HG03097 (cell line): ENCODE measurements at regions not wholly inside any gene's neighbourhood (a gene's known extent, or its start where the extent isn't known, plus 50 kb on each side); places are given as distances from the start of the nearest gene placed in this dataset.

Source experiments
- ATAC-seq: cut with Tn5 transposase; IDR thresholded peaks from one replicate; pipeline ENCODE4 v1.9.1; 2021; ENCODE audit not compliant: unreplicated experiment, low FRiP score

- ATAC-seq: no peak
Observed at GRCh38 chr7:41910940-41911600, 208.2 kb upstream of the INHBA start.

GRCh38 chr7:41907444-41907843, 204.6 kb upstream of the INHBA start:
- ATAC-seq: no peak

- no peak for ATAC-seq
Observed at GRCh38 chr7:41900532-41900931, 197.6 kb upstream of the INHBA start.

GRCh38 chr7:41899823-41900433, 197.0 kb upstream of the INHBA start:
- ATAC-seq: no peak

- ATAC-seq: no peak
Observed at GRCh38 chr7:41893656-41894055, 190.8 kb upstream of the INHBA start.

- no peak for ATAC-seq
Observed at GRCh38 chr7:41892356-41893100, 189.6 kb upstream of the INHBA start.

GRCh38 chr7:41891950-41892349, 189.1 kb upstream of the INHBA start:
- ATAC-seq: no peak

- ATAC-seq: no peak
Observed at GRCh38 chr7:41890631-41891274, 187.9 kb upstream of the INHBA start.

GRCh38 chr7:41889472-41889871, 186.6 kb upstream of the INHBA start:
- no peak for ATAC-seq

- ATAC-seq: no peak
Observed at GRCh38 chr7:41889040-41889439, 186.2 kb upstream of the INHBA start.

- ATAC-seq: no peak
Observed at GRCh38 chr7:41887416-41887815, 184.5 kb upstream of the INHBA start.

- no peak for ATAC-seq
Observed at GRCh38 chr7:41886901-41887311, 184.0 kb upstream of the INHBA start.

- ATAC-seq: no peak
Observed at GRCh38 chr7:41886262-41886900, 183.5 kb upstream of the INHBA start.

- ATAC-seq: no peak
Observed at GRCh38 chr7:41885748-41886147, 182.9 kb upstream of the INHBA start.

- no peak for ATAC-seq
Observed at GRCh38 chr7:41885078-41885477, 182.2 kb upstream of the INHBA start.

- ATAC-seq: peak; percentile 42
Observed at GRCh38 chr7:41882745-41883420, 180.0 kb upstream of the INHBA start.

- ATAC-seq: no peak
Observed at GRCh38 chr7:41882256-41882655, 179.4 kb upstream of the INHBA start.

- peak; percentile 95 for ATAC-seq
Observed at GRCh38 chr7:41881331-41882130, 178.6 kb upstream of the INHBA start.

GRCh38 chr7:41880107-41880506, 177.2 kb upstream of the INHBA start:
- no peak for ATAC-seq
